Stomach (tissue), 4 donors: ENCODE measurements at regions not wholly inside any gene's neighbourhood (a gene's known extent, or its start where the extent isn't known, plus 50 kb on each side); places are given as distances from the start of the nearest gene placed in this dataset.

Experiments used
- CTCF ChIP-seq, 7 experiments: fragments of 450-650 bp in 4 of 7; fragments of 200-600 bp in 3 of 7; sonication (generic) in 3 of 7; IDR thresholded peaks; one replicate each; pipeline ENCODE4 v1.5.1; 2016 to 2019; ENCODE audit warnings: antibody characterized with exemption in 7 of 7, control low read depth in 2 of 7, mild to moderate bottlenecking in 1 of 7
- POLR2A ChIP-seq, 4 donors: fragments of 450-650 bp; IDR thresholded peaks; one replicate each; pipeline ENCODE4 v1.6.1; 2016; ENCODE audit warnings: antibody characterized with exemption in 4 of 4, control low read depth in 2 of 4, mild to moderate bottlenecking in 1 of 4, moderate library complexity in 1 of 4
- POLR2AphosphoS5 ChIP-seq, 3 donors: sonication (generic); formaldehyde crosslinking; IDR thresholded peaks; one replicate each; pipeline ENCODE4 v1.6.1; 2016; ENCODE audit warnings: antibody characterized with exemption in 3 of 3

GRCh38 chr10:117619223-117619622 is 76.7 kb downstream of the EMX2 start:
- TF ChIP-seq POLR2A (IDR thresholded peaks at IDR 0.05) (no peak), POLR2AphosphoS5 (IDR thresholded peaks at IDR 0.05) (no peak), CTCF (IDR thresholded peaks at IDR 0.05) (no peak)
